DMS53 treated with DMSO at 0.1 percent for 48 hours (cell line): ENCODE measurements at regions not wholly inside any gene's neighbourhood (a gene's known extent, or its start where the extent isn't known, plus 50 kb on each side); places are given as distances from the start of the nearest gene placed in this dataset.
"Not testable (repeated sequence)": the region's sequence is repeated elsewhere in the genome, so short reads cannot be mapped to it uniquely, and the experiment has no call there.

ENCODE experiments used
- DNase-seq: peaks from one replicate; lab custom pipeline; 2025; ENCODE audit not compliant: unreplicated experiment; lab: John Stamatoyannopoulos, UW

GRCh38 chr2:194332799-194333490 is 1324.1 kb upstream of the SLC39A10 start:
- DNase-seq: no peak

GRCh38 chr2:194328456-194328855 is 1328.6 kb upstream of the SLC39A10 start:
- DNase-seq: no peak

- DNase-seq: no peak
These were observed 1329.7 kb upstream of the SLC39A10 start for GRCh38 chr2:194327196-194327888.

- no peak for DNase-seq
These were observed 1333.3 kb upstream of the SLC39A10 start for GRCh38 chr2:194323740-194324139.

- DNase-seq: no peak
These were observed 1336.5 kb upstream of the SLC39A10 start for GRCh38 chr2:194320520-194320919.

- DNase-seq: no peak
These were observed 1337.6 kb upstream of the SLC39A10 start for GRCh38 chr2:194319222-194319992.

- no peak for DNase-seq
These were observed 1343.0 kb upstream of the SLC39A10 start for GRCh38 chr2:194314042-194314441.

- no peak for DNase-seq
These were observed 1352.8 kb upstream of the SLC39A10 start for GRCh38 chr2:194304191-194304590.

- DNase-seq: peak; percentile 91
These were observed 1355.1 kb upstream of the SLC39A10 start for GRCh38 chr2:194301946-194302345.

GRCh38 chr2:194294156-194294555 is 1362.9 kb upstream of the SLC39A10 start:
- DNase-seq: no peak

GRCh38 chr2:194291104-194291503 is 1365.9 kb upstream of the SLC39A10 start:
- no peak for DNase-seq

GRCh38 chr2:194289712-194290346 is 1367.2 kb upstream of the SLC39A10 start:
- DNase-seq: no peak

- DNase-seq: not testable (repeated sequence)
These were observed 1380.4 kb upstream of the SLC39A10 start for GRCh38 chr2:194276667-194277066.

- DNase-seq: no peak
These were observed 1385.6 kb upstream of the SLC39A10 start for GRCh38 chr2:194271293-194271961.

- DNase-seq: no peak
These were observed 1386.4 kb upstream of the SLC39A10 start for GRCh38 chr2:194270648-194271047.

GRCh38 chr2:194264586-194264985 is 1392.4 kb upstream of the SLC39A10 start:
- no peak for DNase-seq

GRCh38 chr2:194260185-194260584 is 1396.8 kb upstream of the SLC39A10 start:
- DNase-seq: no peak

- no peak for DNase-seq
These were observed 1399.9 kb upstream of the SLC39A10 start for GRCh38 chr2:194257095-194257494.

GRCh38 chr2:194253528-194254259 is 1403.3 kb upstream of the SLC39A10 start:
- no peak for DNase-seq

GRCh38 chr2:194252127-194252526 is 1404.9 kb upstream of the SLC39A10 start:
- no peak for DNase-seq
